Thyroid gland (tissue), 4 donors: ENCODE measurements at regions not wholly inside any gene's neighbourhood (a gene's known extent, or its start where the extent isn't known, plus 50 kb on each side); places are given as distances from the start of the nearest gene placed in this dataset.

Experiments used
- CTCF ChIP-seq, 6 experiments: fragments of 200-600 bp in 3 of 6; fragments of 450-650 bp in 3 of 6; sonication (generic) in 3 of 6; IDR thresholded peaks; one replicate each; pipeline ENCODE4 v1.5.1; 2016 to 2019; ENCODE audit warnings: antibody characterized with exemption in 6 of 6, mild to moderate bottlenecking in 2 of 6, inconsistent platforms in 1 of 6, moderate library complexity in 1 of 6
- POLR2A ChIP-seq, 2 donors: fragments of 450-650 bp; IDR thresholded peaks; one replicate each; pipeline ENCODE4 v1.6.1; 2017; ENCODE audit warnings: antibody characterized with exemption in 2 of 2, mild to moderate bottlenecking in 2 of 2, moderate library complexity in 1 of 2

GRCh38 chr10:3274414-3274813, 101.8 kb upstream of the PITRM1 start:
- no peak for TF ChIP-seq POLR2A (IDR thresholded peaks at IDR 0.05)
- no peak for TF ChIP-seq CTCF (IDR thresholded peaks at IDR 0.05)
